ENCODE measurements at regions not wholly inside any gene's neighbourhood (a gene's known extent, or its start where the extent isn't known, plus 50 kb on each side); places are given as distances from the start of the nearest gene placed in this dataset.

DNA sequence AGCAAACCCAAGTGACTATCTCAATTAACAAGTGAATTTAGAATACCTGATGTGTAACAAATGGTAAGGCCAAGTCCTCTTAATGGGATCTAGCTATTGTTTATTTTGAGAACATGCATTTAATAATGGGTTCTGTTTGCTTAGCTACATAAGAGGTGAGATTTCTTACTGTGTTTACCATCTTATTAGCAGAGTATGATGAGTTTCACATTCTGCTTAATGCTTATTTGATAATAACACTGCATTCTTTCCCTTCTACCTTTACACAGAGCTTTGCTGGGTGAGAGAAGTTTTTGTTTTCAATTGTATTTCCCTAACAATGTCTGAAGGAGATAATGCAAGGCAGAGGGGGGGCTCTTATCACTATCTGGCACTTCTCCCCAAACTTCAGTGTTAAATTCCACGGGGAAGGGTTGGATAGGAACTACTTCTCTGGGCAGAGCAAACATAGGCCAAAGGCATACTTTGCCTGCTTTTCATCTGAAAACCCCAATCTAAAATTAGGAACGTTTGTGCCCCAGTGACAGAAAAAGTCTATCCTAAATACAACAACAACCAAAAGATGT is 129.0 kb upstream of the ATXN7L3B start:
- H3K27ac ChIP-seq = no peak overlapping the region

DNA sequence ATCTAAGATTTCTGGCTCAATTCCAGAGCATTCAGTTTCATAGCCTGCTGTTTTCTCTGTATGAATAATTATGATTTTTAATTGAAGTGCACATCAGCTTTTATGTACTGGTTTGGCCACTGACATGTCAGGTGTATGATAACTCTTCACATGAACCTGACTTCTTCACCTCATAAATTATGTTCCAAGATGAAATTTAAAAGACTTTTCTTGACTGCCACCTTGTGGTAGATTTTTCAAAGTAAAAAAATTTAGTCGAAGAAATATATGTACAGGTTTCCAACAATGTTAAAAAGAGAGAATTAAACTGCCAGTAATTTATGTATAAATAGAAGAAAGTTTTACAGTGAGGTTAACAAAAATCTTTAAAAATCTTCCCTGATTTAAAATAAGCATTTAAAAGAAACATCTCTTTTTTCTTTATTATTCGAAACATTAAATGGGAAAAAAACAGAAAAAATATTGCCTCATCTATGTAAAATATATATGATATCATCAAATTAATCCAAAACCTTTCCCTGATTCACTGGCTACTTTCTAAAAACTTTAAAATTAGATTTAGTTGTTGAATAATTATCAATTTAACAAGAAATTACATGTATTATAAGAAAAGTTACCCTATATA is 124.9 kb upstream of the ATXN7L3B start:
- TF ChIP-seq Cebpa-rat (IDR thresholded peaks at IDR 0.05) = no peak
- Histone ChIP-seq H3K9me3 (replicated peaks in 1 of 11) (no peaks in the 10 kb centered on the region), H3K9ac (no peak overlapping the region), H3K4me2 (no peak overlapping the region), H3K27ac (no peak overlapping the region), H3K4me3 (no peak overlapping the region), H4K20me1 (no peaks in the 10 kb centered on the region), H3K36me3 (no peaks in the 10 kb centered on the region), H3K27me3 (no peaks in the 10 kb centered on the region), H3K4me1 (peaks cover 0 to 6% (median 0%) of the 10 kb centered on the region in 10 experiments; a peak in 5 of 20 replicates)

More for the DNA sequence above, 129.0 kb upstream of the ATXN7L3B start:
- Histone ChIP-seq H3K9ac (no peak overlapping the region), H3K9me3 (replicated peaks in 1 of 11) (no peaks in the 10 kb centered on the region), H3K4me1 (peaks cover 0 to 6% (median 0%) of the 10 kb centered on the region in 10 experiments; a peak in 5 of 20 replicates), H3K4me3 (no peak overlapping the region), H3K4me2 (no peak overlapping the region), H3K27me3 (no peaks in the 10 kb centered on the region), H4K20me1 (no peaks in the 10 kb centered on the region), H3K36me3 (no peaks in the 10 kb centered on the region)
- no peak for TF ChIP-seq Cebpa-rat (IDR thresholded peaks at IDR 0.05)

DNA sequence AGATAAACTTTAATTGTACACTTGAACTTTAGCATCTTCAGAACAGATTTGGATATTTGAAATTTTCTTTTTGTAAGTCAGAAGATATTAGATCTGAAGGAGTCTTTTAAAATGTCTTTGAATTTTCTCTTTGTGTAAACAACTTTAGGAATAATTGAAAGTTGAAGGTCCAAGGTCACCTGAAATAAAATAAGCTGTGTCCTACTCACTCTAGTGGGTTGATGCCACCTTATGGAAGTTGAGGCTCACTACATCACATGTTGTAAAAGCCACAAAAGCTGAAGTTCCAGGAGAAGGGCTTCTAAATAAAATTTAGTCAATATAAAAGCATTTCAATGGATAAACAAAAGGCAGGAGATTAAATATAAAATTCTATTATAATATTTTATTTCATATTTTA is 122.0 kb upstream of the ATXN7L3B start:
- peaks cover 0 to 6% (median 0%) of the 10 kb centered on the region in 10 experiments; a peak in 5 of 20 replicates for H3K4me1 ChIP-seq
- H3K4me3 ChIP-seq = no peak overlapping the region
- no peak for TF ChIP-seq Cebpa-rat (IDR thresholded peaks at IDR 0.05)
- no peaks in the 10 kb centered on the region for H3K27me3 ChIP-seq
- no peaks in the 10 kb centered on the region for H4K20me1 ChIP-seq
- H3K9ac ChIP-seq = no peak overlapping the region
- H3K4me2 ChIP-seq = no peak overlapping the region
- H3K9me3 ChIP-seq (replicated peaks in 1 of 11) = no peaks in the 10 kb centered on the region
- H3K36me3 ChIP-seq = no peaks in the 10 kb centered on the region
- H3K27ac ChIP-seq = no peak overlapping the region

DNA sequence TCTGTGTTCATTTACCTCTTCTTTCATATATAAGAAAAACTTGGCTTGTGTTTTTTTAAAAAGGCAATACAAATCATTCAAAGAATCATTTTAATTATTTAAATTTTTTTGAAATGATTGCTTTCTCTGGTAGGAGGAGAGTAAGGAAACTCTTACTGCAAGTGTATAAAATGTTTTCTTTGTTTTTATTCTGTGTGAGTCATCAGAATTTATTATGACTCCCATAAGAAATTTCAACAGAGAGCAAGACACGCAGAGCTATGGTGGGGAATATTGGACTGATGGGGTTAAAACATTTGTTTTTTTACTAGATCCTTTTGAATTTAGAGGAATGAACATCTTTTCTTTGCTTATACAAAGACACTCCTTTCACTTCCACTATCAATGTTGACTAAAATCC is 119.1 kb upstream of the ATXN7L3B start:
- no peak for TF ChIP-seq Cebpa-rat (IDR thresholded peaks at IDR 0.05)
- no peak overlapping the region for H3K27ac ChIP-seq
- H3K9ac ChIP-seq = no peak overlapping the region
- H3K4me3 ChIP-seq = no peak overlapping the region
- no peaks in the 10 kb centered on the region for H3K27me3 ChIP-seq
- H3K36me3 ChIP-seq = no peaks in the 10 kb centered on the region
- H3K9me3 ChIP-seq (replicated peaks in 1 of 11) = no peaks in the 10 kb centered on the region
- H4K20me1 ChIP-seq = no peaks in the 10 kb centered on the region
- H3K4me1 ChIP-seq = peaks cover 0 to under 1% (median 0%) of the 10 kb centered on the region in 10 experiments; a peak in 3 of 20 replicates
- H3K4me2 ChIP-seq = no peak overlapping the region

DNA sequence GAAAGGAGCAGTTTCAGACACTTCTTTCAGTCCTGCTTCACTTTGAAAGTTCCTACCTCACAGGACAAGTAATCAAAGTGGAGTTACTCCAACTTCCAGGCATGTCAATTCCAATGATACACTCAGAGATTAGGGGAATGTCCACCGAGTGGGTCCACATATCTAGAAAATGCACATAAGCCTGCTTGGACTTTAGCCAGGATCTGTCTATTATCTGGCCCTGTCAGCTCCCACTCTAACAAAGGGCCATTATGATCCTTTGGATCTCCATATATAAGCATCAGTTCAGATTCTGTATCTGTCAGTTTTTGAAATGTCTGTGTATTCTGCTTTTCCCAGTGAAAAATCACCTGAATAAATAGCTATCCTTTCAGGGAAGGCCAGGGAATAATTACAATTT is 112.9 kb upstream of the ATXN7L3B start:
- H3K4me2 ChIP-seq = no peak overlapping the region
- H3K36me3 ChIP-seq = no peaks in the 10 kb centered on the region
- H3K27ac ChIP-seq = no peak overlapping the region
- no peak overlapping the region for H3K9ac ChIP-seq
- no peaks in the 10 kb centered on the region for H4K20me1 ChIP-seq
- no peaks in the 10 kb centered on the region for H3K9me3 ChIP-seq (replicated peaks in 1 of 11)
- H3K4me1 ChIP-seq = no peaks in the 10 kb centered on the region
- TF ChIP-seq Cebpa-rat (IDR thresholded peaks at IDR 0.05) = no peak
- no peaks in the 10 kb centered on the region for H3K27me3 ChIP-seq
- H3K4me3 ChIP-seq = no peak overlapping the region

DNA sequence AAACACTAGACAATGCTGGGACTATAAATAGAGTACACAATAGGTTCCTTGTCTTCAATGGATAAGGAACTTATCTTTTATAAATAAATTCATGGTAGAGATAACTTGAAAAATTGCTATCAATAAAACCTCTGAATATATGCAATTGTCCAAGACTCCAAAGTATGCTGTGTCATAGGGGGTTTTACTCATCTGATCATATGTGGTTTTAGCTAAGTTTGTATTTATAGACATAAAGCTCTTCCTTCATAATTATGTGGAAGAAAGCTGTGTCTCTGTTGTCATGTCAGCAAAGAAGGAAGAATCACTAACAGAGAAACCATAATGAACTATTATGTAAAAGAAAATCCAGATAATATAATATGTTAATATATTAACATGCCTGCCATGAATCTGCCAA is 111.5 kb upstream of the ATXN7L3B start:
- Histone ChIP-seq H3K27ac (no peak overlapping the region), H3K4me2 (no peak overlapping the region), H3K4me3 (no peak overlapping the region), H4K20me1 (no peaks in the 10 kb centered on the region), H3K36me3 (no peaks in the 10 kb centered on the region), H3K4me1 (no peaks in the 10 kb centered on the region), H3K27me3 (no peaks in the 10 kb centered on the region), H3K9me3 (replicated peaks in 1 of 11) (no peaks in the 10 kb centered on the region), H3K9ac (no peak overlapping the region)
- TF ChIP-seq Cebpa-rat (IDR thresholded peaks at IDR 0.05) = no peak

DNA sequence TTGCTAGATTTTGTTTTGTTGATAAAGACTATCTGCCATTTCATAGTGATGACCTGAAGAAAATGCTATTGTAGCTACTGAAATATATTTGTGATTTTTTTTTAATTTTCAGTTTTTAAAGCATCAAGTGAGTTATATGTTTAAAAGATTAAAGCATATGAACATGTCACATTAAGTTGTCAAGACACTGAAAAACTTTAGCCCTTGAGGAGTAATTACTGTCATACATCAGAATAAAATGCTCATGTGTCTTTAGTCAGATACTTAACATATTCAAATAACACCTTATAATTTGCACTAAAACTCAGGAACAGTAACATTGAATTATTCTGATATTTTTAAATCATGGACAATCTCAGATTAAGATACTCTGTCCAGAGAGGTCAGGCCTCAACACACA is 108.1 kb upstream of the ATXN7L3B start:
- 0 out of 22 replicates have a peak, but pooled peaks cover 0 to 2% (median 0%) of the 10 kb centered on the region in 11 experiments for H3K9me3 ChIP-seq (replicated peaks in 1 of 11)
- H3K4me3 ChIP-seq = no peak overlapping the region
- no peak overlapping the region for H3K27ac ChIP-seq
- H4K20me1 ChIP-seq = no peaks in the 10 kb centered on the region
- no peaks in the 10 kb centered on the region for H3K4me1 ChIP-seq
- H3K27me3 ChIP-seq = no peaks in the 10 kb centered on the region
- H3K36me3 ChIP-seq = no peaks in the 10 kb centered on the region
- H3K9ac ChIP-seq = no peak overlapping the region
- no peak for TF ChIP-seq Cebpa-rat (IDR thresholded peaks at IDR 0.05)
- no peak overlapping the region for H3K4me2 ChIP-seq

DNA sequence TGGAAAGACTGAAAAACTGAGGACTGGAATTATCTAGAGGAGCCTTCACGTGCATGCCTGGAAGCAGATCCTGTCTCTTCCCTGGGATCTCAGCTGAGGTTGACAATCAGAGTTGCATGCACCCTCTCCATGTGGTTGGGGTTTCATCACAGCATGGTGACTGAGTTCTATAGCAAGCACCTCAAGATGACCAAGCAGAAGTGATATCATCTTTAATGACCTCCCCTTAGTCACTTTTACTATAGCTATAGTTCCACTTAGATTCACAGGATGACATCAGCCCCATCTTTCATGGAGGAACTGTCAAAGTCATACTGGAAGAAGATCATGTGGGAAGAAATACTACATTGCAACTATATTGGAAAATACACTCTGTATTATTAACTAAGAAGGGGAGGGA is 105.8 kb upstream of the ATXN7L3B start:
- no peak overlapping the region for H3K27ac ChIP-seq
- H3K4me3 ChIP-seq = no peak overlapping the region
- H3K27me3 ChIP-seq = no peaks in the 10 kb centered on the region
- H3K9ac ChIP-seq = no peak overlapping the region
- no peaks in the 10 kb centered on the region for H3K36me3 ChIP-seq
- no peak for TF ChIP-seq Cebpa-rat (IDR thresholded peaks at IDR 0.05)
- no peak overlapping the region for H3K4me2 ChIP-seq
- H3K9me3 ChIP-seq (replicated peaks in 1 of 11) = peaks cover 0 to 15% (median 0%) of the 10 kb centered on the region in 11 experiments; a peak in 1 of 22 replicates
- H4K20me1 ChIP-seq = no peaks in the 10 kb centered on the region
- H3K4me1 ChIP-seq = no peaks in the 10 kb centered on the region

DNA sequence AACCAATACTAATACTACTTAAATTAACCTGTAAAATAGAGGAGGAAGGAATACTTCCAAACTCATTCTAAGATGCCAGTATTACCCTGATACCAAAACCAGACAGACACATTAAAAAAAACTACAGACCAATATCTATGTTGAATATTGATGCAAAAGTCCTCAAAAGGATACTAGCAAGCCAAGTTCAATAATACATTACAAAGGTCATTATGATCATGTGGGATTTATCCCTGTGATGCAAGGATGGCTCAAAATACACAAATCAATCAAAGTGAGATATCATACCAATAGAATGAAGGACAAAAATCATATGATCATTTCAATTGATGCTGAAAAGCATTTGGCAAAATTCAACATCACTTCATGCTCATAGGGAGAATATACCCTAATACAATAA is 97.2 kb upstream of the ATXN7L3B start:
- Histone ChIP-seq H3K4me3 (no peak overlapping the region), H3K36me3 (no peaks in the 10 kb centered on the region), H3K9ac (no peak overlapping the region), H3K9me3 (replicated peaks in 1 of 11) (peaks cover 0 to 4% (median 0%) of the 10 kb centered on the region in 11 experiments; a peak in 1 of 22 replicates), H3K27ac (no peak overlapping the region), H3K27me3 (no peaks in the 10 kb centered on the region), H3K4me2 (no peak overlapping the region), H4K20me1 (no peaks in the 10 kb centered on the region), H3K4me1 (peaks cover 0 to 15% (median 5%) of the 10 kb centered on the region in 10 experiments; a peak in 10 of 20 replicates)
- no peak for TF ChIP-seq Cebpa-rat (IDR thresholded peaks at IDR 0.05)

DNA sequence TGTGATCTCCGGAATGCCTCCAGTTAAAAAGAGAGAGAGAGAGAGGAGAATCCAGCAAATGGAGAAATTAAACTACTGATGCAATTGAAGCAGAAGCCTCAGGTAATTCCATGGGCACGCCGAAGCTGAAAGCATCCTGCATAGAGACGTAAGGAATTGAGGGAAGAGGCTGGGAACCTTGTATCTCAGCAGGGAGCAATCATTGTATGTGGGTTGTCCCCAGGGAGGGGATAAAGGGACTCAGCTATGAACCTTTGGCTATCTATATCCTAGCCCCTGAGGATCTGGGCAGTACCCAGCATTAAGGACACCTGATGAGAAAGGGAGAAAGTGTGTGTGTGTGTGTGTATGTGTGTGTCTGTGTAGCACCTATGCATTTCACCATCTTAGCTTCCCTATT is 95.8 kb upstream of the ATXN7L3B start:
- H3K9ac ChIP-seq = no peak overlapping the region
- no peak overlapping the region for H3K27ac ChIP-seq
- no peak overlapping the region for H3K4me3 ChIP-seq
- no peak for TF ChIP-seq Cebpa-rat (IDR thresholded peaks at IDR 0.05)
- H3K36me3 ChIP-seq = no peaks in the 10 kb centered on the region
- peaks cover 0 to 15% (median 5%) of the 10 kb centered on the region in 10 experiments; a peak in 10 of 20 replicates for H3K4me1 ChIP-seq
- H3K4me2 ChIP-seq = peak overlapping the region in 6 of 11 experiments; percentile 20 to 60 (median 42); a peak in 10 of 22 replicates
- no peaks in the 10 kb centered on the region for H3K27me3 ChIP-seq
- H4K20me1 ChIP-seq = no peaks in the 10 kb centered on the region
- no peaks in the 10 kb centered on the region for H3K9me3 ChIP-seq (replicated peaks in 1 of 11)
